Left lung (tissue), 4 donors: ENCODE measurements at regions not wholly inside any gene's neighbourhood (a gene's known extent, or its start where the extent isn't known, plus 50 kb on each side); places are given as distances from the start of the nearest gene placed in this dataset.

ENCODE experiments used
- ATAC-seq: fragments of 200-7000 bp; cut with Tn5 transposase; one replicate; pipeline ENCODE4 v1.9.1; 2020; ENCODE audit warnings: moderate library complexity
- DNase-seq, 4 donors: peaks; one replicate each; pipeline ENCODE4 v3.0.0-alpha.2; 2013 to 2020
- H3K27ac ChIP-seq, 2 donors: fragments of 200-600 bp; sonication (generic) in 1 of 2; one replicate each; pipeline versions ENCODE4 v1.5.0 to v1.8.0; 2020 to 2021
- H3K27me3 ChIP-seq, 2 donors: fragments of 200-600 bp; sonication (generic) in 1 of 2; one replicate each; pipeline versions ENCODE4 v1.5.0 to v1.8.0; 2020 to 2021
- H3K36me3 ChIP-seq, 2 donors: fragments of 200-600 bp; sonication (generic) in 1 of 2; one replicate each; pipeline versions ENCODE4 v1.5.0 to v1.8.0; 2020 to 2021
- H3K4me1 ChIP-seq, 2 donors: fragments of 200-600 bp; one replicate each; pipeline ENCODE4 v1.8.0; 2021
- H3K4me3 ChIP-seq, 2 donors: fragments of 200-600 bp; sonication (generic) in 1 of 2; one replicate each; pipeline versions ENCODE4 v1.5.0 to v1.8.0; 2020 to 2021; ENCODE audit warnings: mild to moderate bottlenecking in 1 of 2
- H3K9me3 ChIP-seq, 2 donors: fragments of 200-600 bp; sonication (generic) in 1 of 2; one replicate each; pipeline versions ENCODE4 v1.5.0 to v1.8.0; 2020 to 2021
- CTCF ChIP-seq, 2 donors: fragments of 200-600 bp; sonication (generic) in 1 of 2; IDR thresholded peaks; one replicate each; pipeline versions ENCODE4 v1.5.0 to v1.8.0; 2021; ENCODE audit warnings: antibody characterized with exemption in 2 of 2
- intact Hi-C, 2 donors: fragments of 100-400 bp; cut with DNase I; formaldehyde crosslinking; loops; one replicate each; pipeline versions ENCODE4 v1.11.2 to v1.14.2; 2022
- donor health status: DM: no; HTN: yes; CAD: no.
- donor health status: DM: no; HTN: no; CAD: no.

- TF ChIP-seq CTCF (IDR thresholded peaks at IDR 0.05) = no peak
- H3K4me3 ChIP-seq = no peak overlapping the region
- intact Hi-C loops = loop anchor here in 1 of 2 donors (5.0 to 10.0 kb wide), 2 partner anchors 546 to 633 kb away; no protein-coding TSS in a partner anchor
- H3K27ac ChIP-seq = no peak overlapping the region
- no peaks in the 10 kb centered on the region for H3K36me3 ChIP-seq
- H3K9me3 ChIP-seq = no peaks in the 10 kb centered on the region
- no peak for ATAC-seq
- DNase-seq = peak in 1 of 4 donors; percentile 61
- peaks cover 0 to 39% of the 10 kb centered on the region in 2 donors for H3K27me3 ChIP-seq
- no peaks in the 10 kb centered on the region for H3K4me1 ChIP-seq
Observed at GRCh38 chr22:44628273-44628672, 73.7 kb upstream of the PRR5 start.

- no peak overlapping the region for H3K4me3 ChIP-seq
- H3K27ac ChIP-seq = no peak overlapping the region
- intact Hi-C loops = loop anchor here in 1 of 2 donors (5.0 to 10.0 kb wide), 2 partner anchors 545 to 633 kb away; no protein-coding TSS in a partner anchor
- no peak for TF ChIP-seq CTCF (IDR thresholded peaks at IDR 0.05)
- H3K36me3 ChIP-seq = no peaks in the 10 kb centered on the region
- H3K27me3 ChIP-seq = peaks cover 0 to 44% of the 10 kb centered on the region in 2 donors
- no peaks in the 10 kb centered on the region for H3K4me1 ChIP-seq
- DNase-seq = peak in 1 of 4 donors; percentile 74
- H3K9me3 ChIP-seq = no peaks in the 10 kb centered on the region
- no peak for ATAC-seq
Observed at GRCh38 chr22:44627521-44628139, 74.4 kb upstream of the PRR5 start.

- Histone ChIP-seq H3K4me1 (no peaks in the 10 kb centered on the region), H3K27me3 (peaks cover 0 to 59% of the 10 kb centered on the region in 2 donors), H3K9me3 (no peaks in the 10 kb centered on the region), H3K4me3 (no peak overlapping the region), H3K36me3 (no peaks in the 10 kb centered on the region), H3K27ac (no peak overlapping the region)
- ATAC-seq (peak; percentile 95), DNase-seq (peak; percentile 55 to 91 (median 75))
- intact Hi-C loops = loop anchor here in 1 of 2 donors (5.0 to 10.0 kb wide), 2 partner anchors 544 to 631 kb away; no protein-coding TSS in a partner anchor
- peak; percentile 97 to 98 for TF ChIP-seq CTCF (IDR thresholded peaks at IDR 0.05)
Observed at GRCh38 chr22:44625981-44626687, 75.9 kb upstream of the PRR5 start.

- H3K4me3 ChIP-seq = no peak overlapping the region
- peak in 1 of 4 donors; percentile 55 for DNase-seq
- no peak for ATAC-seq
- H3K27me3 ChIP-seq = peaks cover 6 to 67% of the 10 kb centered on the region in 2 donors
- no peaks in the 10 kb centered on the region for H3K36me3 ChIP-seq
- intact Hi-C loops = loop anchor here in 1 of 2 donors (5.0 to 10.0 kb wide), 2 partner anchors 543 to 631 kb away; no protein-coding TSS in a partner anchor
- H3K9me3 ChIP-seq = no peaks in the 10 kb centered on the region
- no peak overlapping the region for H3K27ac ChIP-seq
- H3K4me1 ChIP-seq = peaks cover 0 to 6% of the 10 kb centered on the region in 2 donors
- TF ChIP-seq CTCF (IDR thresholded peaks at IDR 0.05) = no peak
Observed at GRCh38 chr22:44625421-44625760, 76.6 kb upstream of the PRR5 start.
